ENCODE measurements at regions not wholly inside any gene's neighbourhood (a gene's known extent, or its start where the extent isn't known, plus 50 kb on each side); places are given as distances from the start of the nearest gene placed in this dataset.

DNA sequence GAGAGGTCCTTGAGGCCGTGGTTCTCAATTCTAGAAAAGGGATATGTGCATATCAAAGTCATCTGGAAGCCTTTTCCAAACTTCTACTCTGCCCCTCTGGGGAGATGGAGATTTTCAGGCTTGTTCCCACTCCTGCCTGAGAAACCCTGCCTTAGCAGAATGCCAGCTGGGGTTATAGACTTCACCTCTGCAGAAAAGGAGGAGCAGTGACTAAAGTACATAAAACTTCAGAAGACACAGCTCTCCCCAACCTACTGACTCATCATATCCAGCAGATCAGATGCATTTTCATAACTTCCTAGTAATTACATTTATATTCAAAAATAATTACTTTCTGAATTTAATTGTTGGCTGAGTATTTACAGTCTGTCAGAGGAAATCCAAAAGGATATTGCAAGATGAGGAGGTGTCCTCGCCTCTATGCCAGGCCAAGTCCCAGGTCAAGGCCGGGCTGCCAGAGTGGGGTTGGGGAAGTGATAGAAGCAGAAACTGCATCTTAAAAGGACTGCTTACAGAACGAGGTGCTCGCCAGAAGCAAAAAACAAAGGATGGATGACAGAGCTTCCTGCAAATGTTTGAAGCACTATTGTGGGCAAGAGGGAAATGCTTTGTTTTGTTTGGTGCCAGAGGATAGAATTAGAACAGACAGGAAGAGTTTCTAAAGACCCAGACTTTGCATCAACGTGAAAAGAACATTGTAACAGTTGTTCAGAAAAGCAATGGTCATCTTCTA lies 75.6 kb upstream of the APCDD1 start:
- intact Hi-C loops (cut with DNase I) = no loop called here

DNA sequence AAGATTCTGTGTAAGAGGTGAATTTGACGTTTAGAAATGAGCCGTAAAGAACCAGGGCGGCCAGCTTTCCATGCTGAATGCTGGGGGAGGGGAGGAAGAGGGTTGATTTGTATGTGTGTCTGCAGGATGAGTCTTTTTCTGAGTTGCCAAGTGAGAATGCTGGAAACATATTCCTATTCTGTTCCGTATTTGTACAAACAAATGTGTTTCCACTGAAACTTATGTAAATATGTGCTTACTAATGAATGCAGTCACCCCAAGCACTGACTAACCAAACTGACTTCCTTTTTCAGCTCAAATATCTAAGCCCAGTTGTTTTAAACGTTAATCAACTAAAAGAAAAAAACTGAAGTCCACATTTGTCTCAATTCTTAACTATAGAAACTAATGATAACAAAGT lies 74.9 kb upstream of the APCDD1 start:
- no peaks in the 10 kb centered on the region for H3K36me3 ChIP-seq
- H3K4me3 ChIP-seq (replicated peaks in 1 of 3) = no peak overlapping the region
- no peaks in the 10 kb centered on the region for H3K9me3 ChIP-seq
- no peak for TF ChIP-seq POLR2A (IDR thresholded peaks at IDR 0.05)
- TF ChIP-seq, protein P1, sequence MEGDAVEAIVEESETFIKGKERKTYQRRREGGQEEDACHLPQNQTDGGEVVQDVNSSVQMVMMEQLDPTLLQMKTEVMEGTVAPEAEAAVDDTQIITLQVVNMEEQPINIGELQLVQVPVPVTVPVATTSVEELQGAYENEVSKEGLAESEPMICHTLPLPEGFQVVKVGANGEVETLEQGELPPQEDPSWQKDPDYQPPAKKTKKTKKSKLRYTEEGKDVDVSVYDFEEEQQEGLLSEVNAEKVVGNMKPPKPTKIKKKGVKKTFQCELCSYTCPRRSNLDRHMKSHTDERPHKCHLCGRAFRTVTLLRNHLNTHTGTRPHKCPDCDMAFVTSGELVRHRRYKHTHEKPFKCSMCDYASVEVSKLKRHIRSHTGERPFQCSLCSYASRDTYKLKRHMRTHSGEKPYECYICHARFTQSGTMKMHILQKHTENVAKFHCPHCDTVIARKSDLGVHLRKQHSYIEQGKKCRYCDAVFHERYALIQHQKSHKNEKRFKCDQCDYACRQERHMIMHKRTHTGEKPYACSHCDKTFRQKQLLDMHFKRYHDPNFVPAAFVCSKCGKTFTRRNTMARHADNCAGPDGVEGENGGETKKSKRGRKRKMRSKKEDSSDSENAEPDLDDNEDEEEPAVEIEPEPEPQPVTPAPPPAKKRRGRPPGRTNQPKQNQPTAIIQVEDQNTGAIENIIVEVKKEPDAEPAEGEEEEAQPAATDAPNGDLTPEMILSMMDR (IDR thresholded peaks at IDR 0.05) = no peak
- 50 to 62% methylated on average over 5 of the region's 5 CpGs for WGBS, 2 donors
- intact Hi-C loops (cut with DNase I) = no loop called here
- H3K4me1 ChIP-seq = no peaks in the 10 kb centered on the region
- DNase-seq = no peak
- no peak overlapping the region for H3K27ac ChIP-seq
- no peaks in the 10 kb centered on the region for H3K27me3 ChIP-seq

More for the DNA sequence above, 75.6 kb upstream of the APCDD1 start:
- Histone ChIP-seq H3K4me1 (no peaks in the 10 kb centered on the region), H3K4me3 (replicated peaks in 1 of 3) (no peak overlapping the region), H3K9me3 (no peaks in the 10 kb centered on the region), H3K27me3 (no peaks in the 10 kb centered on the region), H3K27ac (no peak overlapping the region), H3K36me3 (no peaks in the 10 kb centered on the region)
- TF ChIP-seq, protein P1 (IDR thresholded peaks at IDR 0.05) = no peak
- no peak for TF ChIP-seq POLR2A (IDR thresholded peaks at IDR 0.05)
- 60 to 67% methylated on average over 6 of the region's 6 CpGs for WGBS, 2 donors
- no peak for DNase-seq

DNA sequence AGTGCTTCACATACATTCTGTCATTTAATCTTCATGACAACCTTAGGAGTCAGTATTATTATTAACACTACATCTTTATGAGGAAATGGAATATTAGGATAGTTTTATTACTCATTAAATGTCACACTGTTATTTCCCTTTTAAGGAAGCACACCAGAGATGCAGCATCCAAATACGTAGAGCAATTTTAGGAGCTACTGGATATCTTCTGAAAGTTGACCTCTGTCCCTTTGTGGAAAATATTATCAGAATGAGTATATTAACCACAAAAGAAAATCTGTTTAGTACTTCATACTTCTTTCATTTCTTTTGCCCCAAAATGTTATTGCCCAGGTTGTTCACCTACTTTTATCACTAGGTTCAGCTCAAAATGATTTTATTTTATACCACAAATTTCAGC lies 72.9 kb upstream of the APCDD1 start:
- H3K4me1 ChIP-seq = no peaks in the 10 kb centered on the region
- WGBS, 2 donors = 76 to 89% methylated on average over 1 of the region's 1 CpG
- H3K4me3 ChIP-seq (replicated peaks in 1 of 3) = no peak overlapping the region
- no peaks in the 10 kb centered on the region for H3K36me3 ChIP-seq
- DNase-seq = no peak
- no peak overlapping the region for H3K27ac ChIP-seq
- H3K9me3 ChIP-seq = no peaks in the 10 kb centered on the region
- intact Hi-C loops (cut with DNase I) = no loop called here
- H3K27me3 ChIP-seq = no peaks in the 10 kb centered on the region
- TF ChIP-seq POLR2A (IDR thresholded peaks at IDR 0.05) = no peak
- TF ChIP-seq, protein P1 (IDR thresholded peaks at IDR 0.05) = no peak

DNA sequence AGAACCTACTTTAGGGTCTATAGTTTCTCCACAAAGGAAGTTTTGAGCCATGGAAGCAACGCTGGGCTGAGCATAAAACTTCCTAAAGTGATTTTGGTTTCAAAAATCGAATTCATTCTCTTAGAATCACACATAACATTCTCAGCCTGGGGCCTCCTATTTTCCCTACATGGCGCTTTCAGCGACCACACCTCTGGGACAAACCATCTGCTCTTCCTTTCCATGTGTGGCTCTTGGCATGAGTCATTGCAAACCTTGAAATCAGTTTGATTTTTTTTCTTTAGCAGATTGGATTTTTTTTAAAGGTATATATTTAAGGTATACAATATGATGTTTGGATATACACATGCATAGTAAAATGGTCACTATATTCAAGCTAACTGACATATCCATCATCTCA lies 72.5 kb upstream of the APCDD1 start:
- intact Hi-C loops (cut with DNase I) = no loop called here

DNA sequence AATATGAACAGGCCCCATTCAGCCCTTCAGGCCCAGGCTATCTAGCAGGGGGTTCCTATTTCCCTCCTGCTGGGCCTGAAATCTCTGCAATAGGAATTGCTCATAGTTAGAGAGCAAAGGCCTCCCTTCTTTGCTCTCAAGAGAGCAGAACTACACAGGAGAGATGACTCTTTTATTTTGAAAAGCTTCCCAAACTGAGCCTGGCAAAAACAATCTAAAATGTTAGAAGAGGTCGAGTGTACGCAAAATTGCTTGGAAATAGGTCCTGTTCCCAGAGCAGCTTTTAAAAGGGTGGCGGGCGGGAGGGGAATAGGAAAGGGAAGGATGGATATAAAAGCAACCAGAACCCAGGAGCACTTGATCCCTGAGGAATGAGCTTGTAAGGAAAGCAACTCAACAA lies 68.4 kb upstream of the APCDD1 start:
- no peaks in the 10 kb centered on the region for H3K36me3 ChIP-seq
- intact Hi-C loops (cut with DNase I) = no loop called here
- H3K4me1 ChIP-seq = no peaks in the 10 kb centered on the region
- H3K27me3 ChIP-seq = no peaks in the 10 kb centered on the region
- TF ChIP-seq, protein P1 (IDR thresholded peaks at IDR 0.05) = no peak
- TF ChIP-seq POLR2A (IDR thresholded peaks at IDR 0.05) = no peak
- 80 to 83% methylated on average over 4 of the region's 4 CpGs for WGBS, 2 donors
- H3K4me3 ChIP-seq (replicated peaks in 1 of 3) = no peak overlapping the region
- DNase-seq = no peak
- H3K27ac ChIP-seq = no peak overlapping the region
- H3K9me3 ChIP-seq = no peaks in the 10 kb centered on the region

More for the DNA sequence above, 72.5 kb upstream of the APCDD1 start:
- H3K27me3 ChIP-seq = no peaks in the 10 kb centered on the region
- no peaks in the 10 kb centered on the region for H3K9me3 ChIP-seq
- no peak for DNase-seq
- H3K27ac ChIP-seq = no peak overlapping the region
- no peak overlapping the region for H3K4me3 ChIP-seq (replicated peaks in 1 of 3)
- TF ChIP-seq, protein P1 (IDR thresholded peaks at IDR 0.05) = no peak
- TF ChIP-seq POLR2A (IDR thresholded peaks at IDR 0.05) = no peak
- no peaks in the 10 kb centered on the region for H3K4me1 ChIP-seq
- H3K36me3 ChIP-seq = no peaks in the 10 kb centered on the region
- 63 to 83% methylated on average over 4 of the region's 4 CpGs for WGBS, 2 donors
